ENCODE measurements at regions not wholly inside any gene's neighbourhood (a gene's known extent, or its start where the extent isn't known, plus 50 kb on each side); places are given as distances from the start of the nearest gene placed in this dataset.
A peak's percentile ranks its signal among the peaks of the same experiment; 100 is the strongest.

DNA sequence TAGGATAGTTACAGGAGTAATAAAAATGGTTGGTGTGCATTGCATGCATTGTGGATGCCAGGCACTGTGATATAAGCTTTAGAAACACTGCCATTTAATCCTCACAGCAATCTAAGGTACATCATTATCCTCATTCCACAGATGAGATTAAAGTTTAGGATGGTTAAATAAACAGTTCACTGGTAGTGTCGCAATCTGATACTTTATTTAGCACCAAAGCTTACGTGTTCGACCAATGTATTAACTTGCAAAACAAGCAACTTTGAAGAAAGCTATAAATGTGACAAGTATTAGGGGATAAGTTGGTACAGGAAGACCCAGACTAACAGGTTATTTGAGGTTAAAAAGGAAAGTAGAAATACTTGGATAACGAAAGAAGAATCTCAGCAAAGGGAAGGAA is 150.5 kb upstream of the ZNF385D start:
- CTCF ChIA-PET: interaction anchor here (1.5 kb wide), 1 partner anchor 8 kb away, joined by 3 read pairs; no protein-coding TSS in a partner anchor
- no peak overlapping the region for H3K4me3 ChIP-seq (ENCODE audit: low read depth, low read length)
- no peak for DNase-seq (ENCODE audit: low read depth, low spot score)
- TF ChIP-seq, protein P1, sequence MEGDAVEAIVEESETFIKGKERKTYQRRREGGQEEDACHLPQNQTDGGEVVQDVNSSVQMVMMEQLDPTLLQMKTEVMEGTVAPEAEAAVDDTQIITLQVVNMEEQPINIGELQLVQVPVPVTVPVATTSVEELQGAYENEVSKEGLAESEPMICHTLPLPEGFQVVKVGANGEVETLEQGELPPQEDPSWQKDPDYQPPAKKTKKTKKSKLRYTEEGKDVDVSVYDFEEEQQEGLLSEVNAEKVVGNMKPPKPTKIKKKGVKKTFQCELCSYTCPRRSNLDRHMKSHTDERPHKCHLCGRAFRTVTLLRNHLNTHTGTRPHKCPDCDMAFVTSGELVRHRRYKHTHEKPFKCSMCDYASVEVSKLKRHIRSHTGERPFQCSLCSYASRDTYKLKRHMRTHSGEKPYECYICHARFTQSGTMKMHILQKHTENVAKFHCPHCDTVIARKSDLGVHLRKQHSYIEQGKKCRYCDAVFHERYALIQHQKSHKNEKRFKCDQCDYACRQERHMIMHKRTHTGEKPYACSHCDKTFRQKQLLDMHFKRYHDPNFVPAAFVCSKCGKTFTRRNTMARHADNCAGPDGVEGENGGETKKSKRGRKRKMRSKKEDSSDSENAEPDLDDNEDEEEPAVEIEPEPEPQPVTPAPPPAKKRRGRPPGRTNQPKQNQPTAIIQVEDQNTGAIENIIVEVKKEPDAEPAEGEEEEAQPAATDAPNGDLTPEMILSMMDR (IDR thresholded peaks at IDR 0.05; ENCODE audit: insufficient read depth, low read length, missing control alignments): no peak
- POLR2A ChIA-PET: no interaction called here

DNA sequence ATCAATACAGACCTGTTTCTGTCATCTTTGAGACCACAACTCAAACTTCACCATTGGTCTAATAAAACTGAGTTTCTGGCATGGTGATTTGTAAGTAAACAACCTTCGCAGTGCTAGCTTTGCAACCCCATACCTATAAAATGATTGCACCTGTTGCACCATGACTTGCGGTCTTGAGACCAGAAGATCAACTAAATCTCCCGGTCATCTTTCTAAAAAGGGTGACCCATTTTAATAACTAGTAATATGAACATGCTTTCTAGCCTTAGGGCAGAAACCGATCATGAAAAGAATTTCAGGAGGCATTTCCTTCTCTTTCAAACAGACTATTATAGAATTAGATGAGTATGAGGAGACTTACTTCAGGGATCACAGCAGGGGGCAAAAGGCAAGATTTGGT is 151.9 kb upstream of the ZNF385D start:
- H3K4me3 ChIP-seq (ENCODE audit: low read depth, low read length): no peak overlapping the region
- no peak for DNase-seq (ENCODE audit: low read depth, low spot score)
- CTCF ChIA-PET: interaction anchor here (0.6 kb wide), 1 partner anchor 8 kb away, joined by 4 read pairs; no protein-coding TSS in a partner anchor
- TF ChIP-seq, protein P1 (IDR thresholded peaks at IDR 0.05; ENCODE audit: insufficient read depth, low read length, missing control alignments): no peak
- POLR2A ChIA-PET: no interaction called here

DNA sequence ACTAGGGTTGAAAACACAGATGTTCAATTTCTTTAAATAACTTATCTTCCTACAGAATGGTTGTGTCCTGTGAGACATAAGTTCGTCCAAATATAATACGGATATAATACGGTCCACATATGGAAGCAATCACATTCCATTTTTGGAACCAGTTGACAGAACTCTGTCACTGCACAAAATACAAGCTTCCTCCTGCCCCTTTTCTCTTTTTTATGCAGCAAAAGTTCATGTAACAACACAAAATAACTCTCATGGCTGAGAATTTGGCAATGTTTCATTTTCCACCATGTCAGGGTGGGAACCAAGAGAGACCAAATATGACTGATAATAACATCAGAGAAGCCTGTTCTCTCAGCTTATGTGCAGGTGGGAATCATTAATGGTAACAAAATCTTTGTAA is 158.1 kb upstream of the ZNF385D start:
- CTCF ChIA-PET: interaction anchor here (1.4 to 1.5 kb wide), 2 partner anchors 8 to 15 kb away, joined by 3 to 10 read pairs; no protein-coding TSS in a partner anchor
- TF ChIP-seq, protein P1 (IDR thresholded peaks at IDR 0.05; ENCODE audit: insufficient read depth, low read length, missing control alignments): no peak
- H3K4me3 ChIP-seq (ENCODE audit: low read depth, low read length): no peak overlapping the region

DNA sequence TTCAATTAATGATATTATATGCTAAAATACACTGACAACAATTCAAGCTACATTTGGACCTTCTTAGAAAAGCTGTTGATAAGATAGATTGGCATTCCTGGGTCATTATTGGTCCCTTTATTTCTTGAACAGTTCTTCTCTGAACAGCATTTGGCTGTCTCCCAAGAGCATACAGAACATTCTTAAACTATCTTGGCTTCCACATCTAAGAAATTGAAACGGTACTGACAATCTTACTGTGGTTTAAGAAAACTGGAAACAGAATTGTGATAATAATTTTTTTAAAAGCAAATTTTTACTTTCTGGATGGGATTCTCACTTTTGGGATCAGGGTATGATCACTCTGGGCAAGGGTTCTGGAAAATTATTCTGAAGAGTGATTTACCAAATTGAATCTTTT is 161.7 kb upstream of the ZNF385D start:
- CTCF ChIA-PET: interaction anchor here (2.1 kb wide), 1 partner anchor 17 kb away, joined by 9 read pairs; no protein-coding TSS in a partner anchor
- TF ChIP-seq, protein P1 (IDR thresholded peaks at IDR 0.05; ENCODE audit: insufficient read depth, low read length, missing control alignments): no peak
- DNase-seq (ENCODE audit: low read depth, low spot score): no peak
- POLR2A ChIA-PET: no interaction called here
- no peak overlapping the region for H3K4me3 ChIP-seq (ENCODE audit: low read depth, low read length)

More for the DNA sequence above, 158.1 kb upstream of the ZNF385D start:
- POLR2A ChIA-PET: no interaction called here
- no peak for DNase-seq (ENCODE audit: low read depth, low spot score)

DNA sequence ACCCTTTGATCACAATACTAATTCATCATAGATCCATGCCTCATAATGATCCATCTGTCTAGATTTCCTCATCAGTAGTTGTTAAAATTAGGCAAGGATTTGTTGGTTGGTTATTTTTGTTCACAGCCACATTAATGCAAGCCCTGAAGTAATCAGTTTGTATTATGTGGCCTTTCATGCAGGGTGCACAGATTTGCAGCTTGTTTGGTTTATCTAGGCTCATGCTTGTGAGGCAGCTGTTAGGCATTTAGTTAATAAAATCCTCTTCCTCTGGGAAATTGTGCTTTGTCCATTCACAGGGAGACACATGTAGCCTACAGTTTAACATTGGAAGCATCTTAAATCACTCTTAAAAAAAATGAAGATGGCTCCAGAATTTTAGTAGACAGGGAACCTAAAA is 162.8 kb upstream of the ZNF385D start:
- POLR2A ChIA-PET: no interaction called here
- CTCF ChIA-PET: no interaction called here
- peak; percentile 41 for DNase-seq (ENCODE audit: low read depth, low spot score)
- H3K4me3 ChIP-seq (ENCODE audit: low read depth, low read length): no peak overlapping the region
- TF ChIP-seq, protein P1 (IDR thresholded peaks at IDR 0.05; ENCODE audit: insufficient read depth, low read length, missing control alignments): no peak

GRCh38 chr3:21914451-21914850 is 163.4 kb upstream of the ZNF385D start:
- TF ChIP-seq, protein P1 (IDR thresholded peaks at IDR 0.05; ENCODE audit: insufficient read depth, low read length, missing control alignments): no peak
- DNase-seq (ENCODE audit: low read depth, low spot score): no peak
- no peak overlapping the region for H3K4me3 ChIP-seq (ENCODE audit: low read depth, low read length)
- ChIA-PET CTCF (no interaction called here), POLR2A (no interaction called here)
